ENCODE measurements at regions not wholly inside any gene's neighbourhood (a gene's known extent, or its start where the extent isn't known, plus 50 kb on each side); places are given as distances from the start of the nearest gene placed in this dataset.

- H3K4me3 ChIP-seq, result no peak overlapping the region
- H4K20me1 ChIP-seq (ENCODE audit: insufficient read depth), result no peaks in the 10 kb centered on the region; the same call in 1 of the 2 replicates
- no peaks in the 10 kb centered on the region for H3K9me2 ChIP-seq (ENCODE audit: insufficient read depth)
- H3K79me2 ChIP-seq (ENCODE audit: low read depth), result no peaks in the 10 kb centered on the region
- no peaks in the 10 kb centered on the region for H3F3A ChIP-seq (ENCODE audit: insufficient read depth, low read depth)
- CTCF ChIA-PET, result no interaction called here
- no peak overlapping the region for H3K4me2 ChIP-seq
- H3K27me3 ChIP-seq (ENCODE audit: insufficient read depth, low read depth), result peaks cover 4% of the 10 kb centered on the region; the same call in 1 of the 2 replicates
- no peak for TF ChIP-seq EZH2 (IDR thresholded peaks at IDR 0.05; ENCODE audit: low read depth)
- TF ChIP-seq CTCF (conservative IDR thresholded peaks at IDR 0.05), result no peak
- intact Hi-C loops (cut with micrococcal nuclease; ENCODE audit: unreplicated experiment), result no loop called here
- H3K36me3 ChIP-seq (ENCODE audit: low read depth), result no peaks in the 10 kb centered on the region
- no peaks in the 10 kb centered on the region for H3K4me1 ChIP-seq (replicated peaks; ENCODE audit: insufficient read depth)
- no peak overlapping the region for H3K27ac ChIP-seq
- no peaks in the 10 kb centered on the region for H3K9me3 ChIP-seq (ENCODE audit: insufficient read depth, low read depth)
- POLR2A ChIA-PET (ENCODE audit: unreplicated experiment), result no interaction called here
- BruUV-seq (replicated peaks), result no TSS peak
- DNase-seq, result no peak
- no peak overlapping the region for H2AFZ ChIP-seq
These were observed 219.8 kb downstream of the RPS29 start for GRCh38 chr14:49366416-49366815.

GRCh38 chr14:49364752-49365117 is 221.4 kb downstream of the RPS29 start:
- H3K36me3 ChIP-seq (ENCODE audit: low read depth), result no peaks in the 10 kb centered on the region
- no peaks in the 10 kb centered on the region for H3K27me3 ChIP-seq (ENCODE audit: insufficient read depth, low read depth)
- no peaks in the 10 kb centered on the region for H3K9me3 ChIP-seq (ENCODE audit: insufficient read depth, low read depth)
- POLR2A ChIA-PET (ENCODE audit: unreplicated experiment), result no interaction called here
- TF ChIP-seq EZH2 (IDR thresholded peaks at IDR 0.05; ENCODE audit: low read depth) (no peak), CTCF (conservative IDR thresholded peaks at IDR 0.05) (no peak)
- CTCF ChIA-PET, result no interaction called here
- no peak overlapping the region for H3K27ac ChIP-seq
- H3K4me1 ChIP-seq (replicated peaks; ENCODE audit: insufficient read depth), result no peaks in the 10 kb centered on the region
- H3K9me2 ChIP-seq (ENCODE audit: insufficient read depth), result no peaks in the 10 kb centered on the region
- H3K4me2 ChIP-seq, result no peak overlapping the region
- BruUV-seq (replicated peaks), result no TSS peak
- H4K20me1 ChIP-seq (ENCODE audit: insufficient read depth), result no peaks in the 10 kb centered on the region
- no peaks in the 10 kb centered on the region for H3K79me2 ChIP-seq (ENCODE audit: low read depth)
- H2AFZ ChIP-seq, result no peak overlapping the region
- no peak for DNase-seq
- intact Hi-C loops (cut with micrococcal nuclease; ENCODE audit: unreplicated experiment), result no loop called here
- H3F3A ChIP-seq (ENCODE audit: insufficient read depth, low read depth), result no peaks in the 10 kb centered on the region
- H3K4me3 ChIP-seq, result no peak overlapping the region

- intact Hi-C loops (cut with micrococcal nuclease; ENCODE audit: unreplicated experiment), result no loop called here
- ChIA-PET CTCF (no interaction called here), POLR2A (ENCODE audit: unreplicated experiment) (no interaction called here)
- H3K4me2 ChIP-seq, result no peak overlapping the region
- H3K9me2 ChIP-seq (ENCODE audit: insufficient read depth), result no peaks in the 10 kb centered on the region
- H2AFZ ChIP-seq, result no peak overlapping the region
- no peak for DNase-seq
- H4K20me1 ChIP-seq (ENCODE audit: insufficient read depth), result no peaks in the 10 kb centered on the region
- H3K36me3 ChIP-seq (ENCODE audit: low read depth), result no peaks in the 10 kb centered on the region
- no peaks in the 10 kb centered on the region for H3K79me2 ChIP-seq (ENCODE audit: low read depth)
- no peaks in the 10 kb centered on the region for H3K27me3 ChIP-seq (ENCODE audit: insufficient read depth, low read depth)
- H3K4me3 ChIP-seq, result no peak overlapping the region
- H3F3A ChIP-seq (ENCODE audit: insufficient read depth, low read depth), result no peaks in the 10 kb centered on the region
- no peak for TF ChIP-seq CTCF (conservative IDR thresholded peaks at IDR 0.05)
- H3K27ac ChIP-seq, result no peak overlapping the region
- no TSS peak for BruUV-seq (replicated peaks)
- no peaks in the 10 kb centered on the region for H3K4me1 ChIP-seq (replicated peaks; ENCODE audit: insufficient read depth)
- H3K9me3 ChIP-seq (ENCODE audit: insufficient read depth, low read depth), result no peaks in the 10 kb centered on the region
These were observed 222.1 kb downstream of the RPS29 start for GRCh38 chr14:49363821-49364751.

Measured in PC-9 (cell line).